Activated CD8-positive, alpha-beta memory T cell treated with anti-CD3 and anti-CD28 coated beads, Interleukin-2, amount 50 U/mL, for 1 hour (primary cell): ENCODE measurements at regions not wholly inside any gene's neighbourhood (a gene's known extent, or its start where the extent isn't known, plus 50 kb on each side); places are given as distances from the start of the nearest gene placed in this dataset.
"Not testable (repeated sequence)": the region's sequence is repeated elsewhere in the genome, so short reads cannot be mapped to it uniquely, and the experiment has no call there.

Experiments
- DNase-seq: peaks from one replicate; pipeline ENCODE4 v3.0.0-alpha.2; 2020; ENCODE audit errors: extremely low read depth

- DNase-seq: no peak
These were observed 147.4 kb upstream of the ARHGEF26 start for GRCh38 chr3:153973722-153974265.

GRCh38 chr3:153974614-153975013, 146.6 kb upstream of the ARHGEF26 start:
- DNase-seq: no peak

GRCh38 chr3:153976891-153977554, 144.2 kb upstream of the ARHGEF26 start:
- DNase-seq: no peak

DNA sequence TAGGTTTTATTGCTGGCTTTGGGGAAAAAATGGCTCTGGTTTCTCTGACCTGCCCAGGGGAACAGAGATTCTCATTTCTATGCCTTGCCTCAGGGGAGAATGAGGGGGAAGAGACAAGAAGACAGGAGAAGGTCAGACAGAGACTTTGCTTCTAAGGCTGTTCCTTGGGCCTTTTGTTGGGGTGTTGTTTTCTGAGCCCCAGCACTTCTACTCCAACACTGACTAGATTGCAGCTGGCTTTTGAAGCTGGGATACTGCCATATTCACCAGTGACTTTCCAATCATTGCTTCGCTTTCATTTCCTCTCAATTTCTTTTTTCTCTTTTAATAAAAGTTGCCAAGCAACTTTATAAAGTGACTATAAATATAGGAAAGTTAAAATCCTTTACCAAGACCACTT, 143.2 kb upstream of the ARHGEF26 start:
- no peak for DNase-seq

DNA sequence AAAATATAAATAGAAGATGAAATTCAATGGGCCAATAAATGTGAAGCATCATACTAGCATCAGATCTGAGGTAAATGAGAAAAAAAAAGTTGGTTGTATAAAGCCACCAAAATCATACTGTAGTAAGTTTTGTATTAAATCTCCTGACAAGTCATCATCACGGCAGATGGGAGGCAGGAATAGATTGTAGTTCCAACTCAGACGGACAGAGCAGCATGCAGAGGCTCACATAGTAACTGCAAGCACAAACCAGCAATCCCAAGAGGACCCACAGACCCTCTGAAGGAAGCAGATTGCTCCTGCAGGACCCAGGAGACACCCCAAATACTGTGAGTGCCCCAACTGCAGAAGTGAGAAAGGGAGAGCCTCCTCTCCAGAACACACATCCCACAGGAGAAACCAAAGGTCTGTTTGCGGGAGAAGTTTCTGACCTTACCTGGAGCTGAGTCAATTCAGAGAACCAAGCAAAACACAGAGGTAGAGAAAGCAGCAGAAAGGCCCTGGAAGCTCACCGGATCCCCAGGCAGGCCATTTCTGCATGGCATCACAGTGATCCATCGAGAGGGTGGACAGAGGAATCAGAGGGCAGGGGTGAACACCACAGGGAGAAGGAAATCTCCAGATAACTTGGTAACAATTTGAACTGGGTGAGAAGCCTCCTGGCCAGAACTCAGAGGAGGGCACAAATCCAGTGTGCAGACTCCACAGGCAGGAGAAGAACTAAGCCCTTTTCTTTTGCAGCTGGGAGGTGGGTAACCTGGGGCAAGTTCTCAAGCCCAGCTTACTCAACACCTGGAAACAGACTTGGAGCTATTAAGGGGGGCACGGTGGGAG, 141.6 kb upstream of the ARHGEF26 start:
- DNase-seq: no peak

- DNase-seq: no peak
These were observed 141.0 kb upstream of the ARHGEF26 start for GRCh38 chr3:153980252-153980590.

DNA sequence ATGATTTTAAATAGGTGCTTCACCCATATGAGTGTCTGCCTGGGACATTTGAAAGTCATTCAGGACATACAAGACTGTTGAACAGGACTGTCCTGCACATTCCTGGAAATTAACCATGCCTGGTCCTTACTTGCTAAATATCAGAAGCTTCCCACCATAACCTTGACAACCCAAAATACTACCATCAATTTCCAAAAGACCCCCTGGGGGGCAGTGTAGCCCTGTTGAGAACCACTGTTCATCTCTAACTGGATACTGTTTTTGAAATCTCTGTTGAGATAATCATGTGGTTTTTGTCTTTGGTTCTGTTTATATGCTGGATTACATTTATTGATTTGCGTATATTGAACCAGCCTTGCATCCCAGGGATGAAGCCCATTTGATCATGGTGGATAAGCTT, 123.8 kb upstream of the ARHGEF26 start:
- not testable (repeated sequence) for DNase-seq

GRCh38 chr3:154003649-154004048, 117.5 kb upstream of the ARHGEF26 start:
- no peak for DNase-seq

DNA sequence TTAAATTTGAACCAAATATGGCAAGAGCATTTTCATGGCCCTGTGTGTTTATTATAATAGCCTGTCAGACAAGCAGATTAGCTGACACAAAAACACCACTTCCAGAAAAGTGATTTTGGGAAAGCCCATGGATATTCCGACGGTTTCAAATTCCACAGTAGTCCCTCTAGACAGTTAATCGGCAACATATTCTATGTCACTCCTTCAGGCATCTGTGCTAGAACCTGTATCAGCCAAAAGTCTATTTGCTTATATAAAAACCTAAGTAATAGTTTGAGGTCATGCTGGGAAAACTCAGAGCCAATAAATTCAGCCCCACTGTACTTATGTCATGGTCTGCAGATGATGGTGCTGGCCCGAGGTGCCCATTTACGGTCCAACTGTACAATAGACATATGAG, 110.2 kb upstream of the ARHGEF26 start:
- DNase-seq: no peak

- DNase-seq: no peak
These were observed 107.5 kb upstream of the ARHGEF26 start for GRCh38 chr3:154013736-154014135.

DNA sequence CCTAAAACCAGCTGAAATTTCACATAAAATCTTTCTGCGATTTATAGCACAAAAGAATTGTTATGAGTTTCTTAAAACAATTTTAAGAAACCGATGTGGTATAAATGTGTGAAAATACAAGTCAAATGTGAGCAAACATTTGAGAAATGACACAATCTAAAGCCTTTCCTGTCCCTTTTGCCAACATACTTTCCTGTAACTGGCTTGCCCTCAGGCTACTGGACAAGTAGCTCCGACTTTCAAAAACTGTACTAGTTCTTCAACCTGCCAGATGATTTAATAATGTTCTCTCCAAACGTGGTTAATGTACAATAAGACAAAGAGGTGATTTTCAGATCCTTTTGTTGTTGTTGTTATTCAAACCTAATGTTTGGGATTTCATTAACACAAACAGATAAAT, 105.9 kb upstream of the ARHGEF26 start:
- no peak for DNase-seq

DNA sequence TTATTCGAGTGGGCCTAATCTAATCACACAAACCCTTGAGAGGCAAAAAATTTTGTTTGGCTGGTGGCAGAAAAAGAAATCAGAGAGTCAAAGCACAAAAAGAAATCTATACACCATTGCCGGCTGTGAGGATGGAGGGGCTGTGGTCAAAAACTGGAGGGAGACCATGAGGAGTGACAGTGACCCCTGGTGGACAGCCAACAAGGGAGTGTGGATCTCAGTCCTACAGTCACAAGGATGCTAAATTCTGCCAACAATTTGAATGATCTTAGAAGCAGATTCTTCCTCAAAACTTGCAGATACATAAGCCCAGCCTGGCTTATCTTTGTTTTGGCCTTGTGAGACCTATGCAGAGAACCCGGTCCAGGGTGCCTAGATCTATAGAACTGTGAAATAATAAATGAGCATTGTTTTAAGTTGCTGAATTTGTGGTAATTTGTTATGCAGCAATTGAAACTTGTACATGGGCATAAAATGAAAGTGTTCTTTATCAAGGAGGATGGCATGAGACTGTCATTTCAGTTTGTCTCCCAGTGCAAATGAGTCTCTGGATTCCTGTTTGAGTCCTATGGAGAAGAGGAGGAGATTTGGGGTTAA, 103.0 kb upstream of the ARHGEF26 start:
- DNase-seq: no peak

DNA sequence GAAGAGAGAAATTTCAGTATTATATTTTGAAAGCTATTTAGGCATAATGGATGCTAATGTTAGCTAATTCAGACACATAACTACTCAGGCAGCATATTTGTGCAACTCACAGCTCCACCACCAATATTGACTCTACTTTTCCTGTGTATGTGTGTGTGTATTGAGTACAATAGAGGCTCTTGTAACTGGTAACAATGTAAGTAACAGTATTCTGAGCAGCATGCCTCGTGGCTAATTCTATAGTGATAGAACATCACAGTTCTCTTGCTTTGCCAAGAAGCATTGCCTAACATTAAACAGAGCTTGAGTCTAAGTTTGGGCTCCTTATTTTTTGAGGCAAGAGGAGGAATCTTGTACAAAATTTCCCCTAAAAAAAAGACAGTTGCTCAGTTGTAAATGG, 98.6 kb upstream of the ARHGEF26 start:
- DNase-seq: no peak

- DNase-seq: no peak
These were observed 98.0 kb upstream of the ARHGEF26 start for GRCh38 chr3:154023148-154023547.

GRCh38 chr3:154025007-154025406, 96.2 kb upstream of the ARHGEF26 start:
- DNase-seq: no peak

GRCh38 chr3:154029926-154030325, 91.3 kb upstream of the ARHGEF26 start:
- DNase-seq: no peak

DNA sequence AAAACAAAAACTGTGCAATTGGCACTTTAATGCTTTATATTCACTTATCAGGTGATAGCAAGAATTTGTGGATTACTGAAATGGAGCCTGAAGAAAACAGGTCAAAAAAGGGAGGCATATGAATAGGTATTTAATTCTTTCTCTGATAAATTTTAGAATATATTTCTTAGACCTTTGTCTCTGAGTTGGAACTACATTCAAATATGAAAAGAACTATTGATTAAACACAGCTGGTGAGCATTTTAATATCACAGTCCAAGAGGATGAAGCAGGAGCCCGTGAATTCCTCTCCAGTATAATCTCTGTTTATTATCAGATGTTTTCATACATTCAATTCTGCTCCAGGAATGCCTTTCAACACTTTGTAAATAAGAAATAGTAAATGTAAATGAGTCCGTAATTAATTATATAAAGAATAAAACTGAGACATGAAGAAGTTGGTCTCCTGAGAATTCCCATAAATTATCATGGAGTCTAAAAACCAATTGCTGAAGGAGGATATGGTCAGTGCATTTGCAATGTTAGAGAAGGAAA, 86.3 kb upstream of the ARHGEF26 start:
- no peak for DNase-seq

- no peak for DNase-seq
These were observed 80.9 kb upstream of the ARHGEF26 start for GRCh38 chr3:154040283-154040682.

- DNase-seq: no peak
These were observed 76.5 kb upstream of the ARHGEF26 start for GRCh38 chr3:154044671-154045070.

- no peak for DNase-seq
These were observed 71.0 kb upstream of the ARHGEF26 start for GRCh38 chr3:154050216-154050615.

DNA sequence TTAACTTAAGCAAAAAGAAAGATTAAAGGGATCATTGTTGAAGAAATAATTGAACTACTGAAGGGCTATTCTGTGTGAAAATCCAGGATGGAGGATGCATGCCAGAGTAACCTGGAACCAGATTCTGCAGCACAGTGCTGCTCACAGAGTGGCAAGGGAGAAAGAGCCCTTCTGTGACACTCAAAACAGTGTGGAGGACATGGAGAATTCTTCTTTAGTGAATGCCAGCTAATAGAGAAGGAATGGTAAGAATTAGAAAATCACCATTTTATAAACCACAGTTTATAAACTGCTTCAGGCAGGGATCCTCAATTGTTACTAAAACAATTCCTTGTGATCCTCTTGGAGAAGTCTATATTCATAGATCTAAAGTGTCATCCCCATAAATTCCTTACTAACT, 70.4 kb upstream of the ARHGEF26 start:
- DNase-seq: no peak

- DNase-seq: no peak
These were observed 61.4 kb upstream of the ARHGEF26 start for GRCh38 chr3:154059833-154060232.
